ENCODE measurements at regions not wholly inside any gene's neighbourhood (a gene's known extent, or its start where the extent isn't known, plus 50 kb on each side); places are given as distances from the start of the nearest gene placed in this dataset.

- CTCF ChIA-PET: interaction anchor here (0.6 kb wide), 1 partner anchor 244 kb away, joined by 3 read pairs; no protein-coding TSS in a partner anchor
- FAIRE-seq: no peak
- RAD21 ChIA-PET (ENCODE audit: unreplicated experiment): no interaction called here
- no peaks in the 10 kb centered on the region for H3K9me3 ChIP-seq (replicated peaks; ENCODE audit: control insufficient read depth, insufficient read depth, low read length)
- H3K9ac ChIP-seq (ENCODE audit: control insufficient read depth, insufficient read depth, low read length): no peak overlapping the region
- no TSS peak for BruUV-seq (replicated peaks)
- H3K4me1 ChIP-seq (ENCODE audit: control insufficient read depth, insufficient read depth, low read length): no peaks in the 10 kb centered on the region
- 0% methylated on average over 2 of the region's 2 CpGs for WGBS (ENCODE audit: insufficient coverage, insufficient replicate concordance, low lambda C conversion rate, missing lambda C conversion rate)
- SMC1A ChIA-PET (ENCODE audit: uncharacterized antibody, unreplicated experiment): no interaction called here
- intact Hi-C loops (cut with micrococcal nuclease; ENCODE audit: unreplicated experiment): no loop called here
- H4K20me1 ChIP-seq (ENCODE audit: control insufficient read depth, insufficient read depth): no peaks in the 10 kb centered on the region
- no peak for DNase-seq (ENCODE audit: low read depth, low spot score)
- H3K27ac ChIP-seq (ENCODE audit: control insufficient read depth, insufficient read depth): no peak overlapping the region
- no peaks in the 10 kb centered on the region for H3K36me3 ChIP-seq (ENCODE audit: control insufficient read depth in 2 of 2, insufficient read depth in 2 of 2, low read length in 1 of 2)
- H2AFZ ChIP-seq (ENCODE audit: control insufficient read depth, low read depth, low read length): no peak overlapping the region
- in situ Hi-C loops (cut with MboI): no loop called here
- POLR2A ChIA-PET: no interaction called here
- no peak overlapping the region for H3K4me2 ChIP-seq (ENCODE audit: control insufficient read depth, insufficient read depth)
- H3K4me3 ChIP-seq: no peak overlapping the region
- ATAC-seq: no peak
- H3K27me3 ChIP-seq (replicated peaks in 1 of 2; ENCODE audit: control insufficient read depth in 2 of 2, insufficient read depth in 2 of 2, low read length in 1 of 2): no peaks in the 10 kb centered on the region; a peak in 1 of 4 replicates
- no peaks in the 10 kb centered on the region for H3K79me2 ChIP-seq (ENCODE audit: control insufficient read depth, insufficient read depth, low read length)
- TF ChIP-seq BRCA1 (IDR thresholded peaks at IDR 0.05; ENCODE audit: low read depth, low read length) (no peak), NRF1 (conservative IDR thresholded peaks at IDR 0.05; ENCODE audit: low read depth, low read length) (no peak), MTA2 (IDR thresholded peaks at IDR 0.05; ENCODE audit: low read depth) (no peak), CUX1 (IDR thresholded peaks at IDR 0.05; ENCODE audit: insufficient replicate concordance, low read depth, low read length) (no peak), CHD1 (IDR thresholded peaks at IDR 0.05; ENCODE audit: low read depth, low read length) (no peak), POLR2AphosphoS2 (IDR thresholded peaks at IDR 0.05; ENCODE audit: low read depth, low read length) (no peak), E4F1 (IDR thresholded peaks at IDR 0.05; ENCODE audit: borderline replicate concordance, partially characterized antibody) (no peak), JUNB (IDR thresholded peaks at IDR 0.05) (no peak), IRF4 (IDR thresholded peaks at IDR 0.05; ENCODE audit: low read depth, low read length) (no peak)
- TF ChIP-seq, protein P1, sequence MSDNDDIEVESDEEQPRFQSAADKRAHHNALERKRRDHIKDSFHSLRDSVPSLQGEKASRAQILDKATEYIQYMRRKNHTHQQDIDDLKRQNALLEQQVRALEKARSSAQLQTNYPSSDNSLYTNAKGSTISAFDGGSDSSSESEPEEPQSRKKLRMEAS (IDR thresholded peaks at IDR 0.05; ENCODE audit: low read depth, low read length): no peak
- TF ChIP-seq, protein P2, sequence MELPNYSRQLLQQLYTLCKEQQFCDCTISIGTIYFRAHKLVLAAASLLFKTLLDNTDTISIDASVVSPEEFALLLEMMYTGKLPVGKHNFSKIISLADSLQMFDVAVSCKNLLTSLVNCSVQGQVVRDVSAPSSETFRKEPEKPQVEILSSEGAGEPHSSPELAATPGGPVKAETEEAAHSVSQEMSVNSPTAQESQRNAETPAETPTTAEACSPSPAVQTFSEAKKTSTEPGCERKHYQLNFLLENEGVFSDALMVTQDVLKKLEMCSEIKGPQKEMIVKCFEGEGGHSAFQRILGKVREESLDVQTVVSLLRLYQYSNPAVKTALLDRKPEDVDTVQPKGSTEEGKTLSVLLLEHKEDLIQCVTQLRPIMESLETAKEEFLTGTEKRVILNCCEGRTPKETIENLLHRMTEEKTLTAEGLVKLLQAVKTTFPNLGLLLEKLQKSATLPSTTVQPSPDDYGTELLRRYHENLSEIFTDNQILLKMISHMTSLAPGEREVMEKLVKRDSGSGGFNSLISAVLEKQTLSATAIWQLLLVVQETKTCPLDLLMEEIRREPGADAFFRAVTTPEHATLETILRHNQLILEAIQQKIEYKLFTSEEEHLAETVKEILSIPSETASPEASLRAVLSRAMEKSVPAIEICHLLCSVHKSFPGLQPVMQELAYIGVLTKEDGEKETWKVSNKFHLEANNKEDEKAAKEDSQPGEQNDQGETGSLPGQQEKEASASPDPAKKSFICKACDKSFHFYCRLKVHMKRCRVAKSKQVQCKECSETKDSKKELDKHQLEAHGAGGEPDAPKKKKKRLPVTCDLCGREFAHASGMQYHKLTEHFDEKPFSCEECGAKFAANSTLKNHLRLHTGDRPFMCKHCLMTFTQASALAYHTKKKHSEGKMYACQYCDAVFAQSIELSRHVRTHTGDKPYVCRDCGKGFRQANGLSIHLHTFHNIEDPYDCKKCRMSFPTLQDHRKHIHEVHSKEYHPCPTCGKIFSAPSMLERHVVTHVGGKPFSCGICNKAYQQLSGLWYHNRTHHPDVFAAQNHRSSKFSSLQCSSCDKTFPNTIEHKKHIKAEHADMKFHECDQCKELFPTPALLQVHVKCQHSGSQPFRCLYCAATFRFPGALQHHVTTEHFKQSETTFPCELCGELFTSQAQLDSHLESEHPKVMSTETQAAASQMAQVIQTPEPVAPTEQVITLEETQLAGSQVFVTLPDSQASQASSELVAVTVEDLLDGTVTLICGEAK (IDR thresholded peaks at IDR 0.05; ENCODE audit: borderline replicate concordance): no peak
Observed at GRCh38 chr10:8297107-8297506, 242.6 kb downstream of the GATA3 start.
